ENCODE measurements at regions not wholly inside any gene's neighbourhood (a gene's known extent, or its start where the extent isn't known, plus 50 kb on each side); places are given as distances from the start of the nearest gene placed in this dataset.
"Not testable (repeated sequence)": the region's sequence is repeated elsewhere in the genome, so short reads cannot be mapped to it uniquely, and the experiment has no call there.

DNA sequence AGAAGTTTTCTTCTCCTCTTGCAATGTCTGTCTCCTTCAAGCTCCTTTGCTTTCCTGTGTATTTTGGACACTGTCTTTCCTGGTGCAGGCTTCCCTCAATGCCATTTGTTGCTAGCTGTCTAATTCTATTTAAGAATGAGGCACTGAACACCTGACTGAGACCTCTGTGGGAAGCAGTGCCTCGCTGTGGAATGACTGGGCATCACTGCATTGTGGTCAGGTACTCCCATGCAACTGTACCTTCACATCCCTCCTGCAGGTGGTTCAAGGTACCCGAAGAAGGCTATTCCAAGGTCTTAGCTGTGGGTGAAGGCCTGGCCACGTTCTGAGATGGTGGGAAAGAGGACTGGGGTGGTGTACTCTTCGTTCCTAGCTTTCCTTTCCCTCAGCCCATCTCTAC is 152.8 kb upstream of the CTAGE1 start:
- no peak for DNase-seq

DNA sequence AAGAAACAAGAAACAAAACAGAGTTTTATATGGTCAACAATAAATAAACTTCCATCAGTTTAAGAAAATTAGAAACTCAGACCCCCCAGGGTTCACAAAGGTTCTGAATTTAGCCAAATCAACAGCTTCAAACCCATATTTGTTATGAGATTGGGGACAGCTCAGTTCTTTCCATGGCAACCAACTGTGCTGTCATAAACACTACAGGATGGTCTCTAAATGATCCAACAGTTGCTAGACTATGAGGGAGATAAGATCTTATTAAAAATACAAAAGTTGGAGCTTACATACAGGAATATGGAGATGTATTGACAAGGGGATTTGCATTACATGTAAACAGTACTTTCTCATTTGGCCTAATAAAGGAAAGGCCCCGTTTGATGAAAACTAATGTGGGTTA is 154.6 kb upstream of the CTAGE1 start:
- no peak for DNase-seq

DNA sequence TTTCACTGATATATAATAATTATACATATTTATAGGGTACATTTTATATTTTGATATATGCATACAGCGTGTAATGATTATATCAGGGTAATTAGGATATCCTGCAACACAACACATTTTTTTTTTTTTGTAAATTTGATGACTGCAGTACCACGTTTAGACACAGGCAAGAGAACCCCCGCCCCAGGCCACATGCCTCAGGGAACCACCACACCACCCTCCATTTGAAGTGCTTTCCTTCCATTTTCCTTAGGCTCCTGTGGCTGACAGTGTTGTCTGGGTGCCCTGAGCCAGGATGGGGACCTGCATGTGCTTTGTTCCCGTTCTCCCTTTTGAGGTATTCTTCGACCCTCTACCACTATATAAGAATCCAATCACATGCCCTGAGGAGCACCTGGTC is 161.6 kb upstream of the CTAGE1 start:
- no peak for DNase-seq

DNA sequence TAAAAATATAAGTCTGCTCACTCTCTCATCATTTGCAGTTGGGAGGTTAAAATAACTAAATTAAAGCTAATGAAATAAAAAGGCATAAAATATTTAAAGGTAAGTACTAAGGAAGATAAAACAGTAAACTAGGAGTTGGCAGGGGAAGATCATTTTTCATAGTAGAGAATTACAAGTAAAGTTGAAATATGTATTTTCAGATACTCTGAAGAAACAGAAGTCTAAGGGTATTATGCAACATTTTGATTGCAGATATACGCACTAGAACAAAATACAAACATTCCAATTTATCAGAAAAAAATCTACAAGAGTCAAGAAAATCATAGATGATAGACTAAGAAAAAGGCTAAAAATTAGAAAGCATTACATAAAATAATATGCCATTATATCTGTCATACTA is 167.6 kb upstream of the CTAGE1 start:
- no peak for DNase-seq

DNA sequence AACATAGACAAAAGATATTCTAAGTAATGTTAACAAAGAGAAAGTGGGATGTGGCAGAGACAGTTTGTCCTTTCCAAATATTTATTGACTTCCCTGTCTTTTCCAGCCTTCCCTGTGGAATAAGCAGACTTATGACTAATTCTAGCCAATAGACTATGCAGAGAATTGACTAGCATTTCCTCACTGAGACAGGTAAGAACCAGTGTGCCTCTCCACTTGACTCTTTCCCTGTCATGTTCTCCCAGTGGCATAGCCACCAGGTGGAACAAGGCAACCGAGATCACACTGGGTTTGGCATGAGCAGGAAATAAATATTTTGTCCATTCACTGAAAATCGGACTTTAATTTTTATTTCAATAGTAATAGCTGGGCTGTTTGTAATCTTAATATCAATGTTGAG is 168.1 kb upstream of the CTAGE1 start:
- no peak for DNase-seq

DNA sequence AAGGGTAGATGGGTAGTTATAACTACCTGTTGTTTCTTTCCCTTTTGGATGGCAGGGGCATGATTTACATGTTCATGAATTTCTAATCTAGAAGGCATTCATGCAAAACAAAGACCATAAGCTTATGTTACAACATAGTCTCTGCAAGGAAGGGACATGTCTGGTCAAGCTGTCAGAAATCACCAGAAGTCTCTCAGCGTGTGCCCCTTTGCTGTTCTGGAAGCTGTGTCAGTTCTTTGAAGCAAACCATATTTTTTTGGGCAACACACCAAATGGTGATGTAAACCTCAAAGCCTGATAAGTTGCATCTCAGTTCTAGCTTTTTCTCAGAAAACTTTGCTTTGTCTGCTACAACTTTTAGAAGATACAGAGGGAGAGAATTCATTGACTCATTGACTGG is 173.5 kb upstream of the CTAGE1 start:
- no peak for DNase-seq

DNA sequence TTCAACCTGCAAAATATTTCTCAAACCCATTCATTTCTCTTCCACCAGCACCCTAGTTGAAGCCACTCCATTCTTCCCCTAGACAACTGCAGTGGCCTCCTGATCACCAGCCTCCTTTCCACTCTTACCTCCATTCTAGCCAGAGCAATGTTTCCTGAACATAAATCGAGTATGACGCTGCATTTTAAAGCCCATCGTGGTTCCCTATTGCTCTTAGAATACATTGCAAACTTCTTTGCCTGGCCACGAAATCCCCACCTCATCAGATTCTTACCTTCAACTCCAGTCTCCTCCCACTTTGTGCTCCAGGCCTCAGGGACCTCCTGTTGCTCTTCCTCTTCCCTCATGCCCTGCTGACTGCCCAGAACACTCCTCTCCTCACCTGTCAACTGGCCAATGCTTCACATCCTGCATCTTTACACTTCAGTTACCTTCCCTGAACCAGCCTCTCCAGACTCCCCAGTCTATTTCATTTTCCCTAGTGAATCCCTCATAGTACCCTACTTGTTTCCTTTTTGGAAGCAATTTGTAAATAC is 176.5 kb upstream of the CTAGE1 start:
- DNase-seq = no peak

DNA sequence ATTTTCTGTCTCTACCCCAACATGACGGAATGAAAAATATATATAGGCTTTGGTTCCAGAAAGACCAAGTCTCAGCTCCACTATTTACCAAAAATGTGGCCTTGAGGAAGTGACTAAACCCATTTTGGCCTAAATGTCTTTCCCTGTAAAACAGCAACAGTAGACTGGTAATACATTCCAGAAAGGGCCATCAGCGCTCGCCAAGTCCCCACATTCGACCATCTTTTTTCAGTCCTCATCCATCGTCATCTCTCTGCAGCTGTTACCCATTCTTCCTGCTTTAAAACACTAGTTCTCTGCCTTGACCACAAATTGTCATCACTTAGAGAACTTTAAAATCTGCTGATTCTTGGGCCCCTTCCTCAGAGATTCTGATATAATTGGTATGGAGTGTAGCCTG is 183.8 kb upstream of the CTAGE1 start:
- DNase-seq = no peak

DNA sequence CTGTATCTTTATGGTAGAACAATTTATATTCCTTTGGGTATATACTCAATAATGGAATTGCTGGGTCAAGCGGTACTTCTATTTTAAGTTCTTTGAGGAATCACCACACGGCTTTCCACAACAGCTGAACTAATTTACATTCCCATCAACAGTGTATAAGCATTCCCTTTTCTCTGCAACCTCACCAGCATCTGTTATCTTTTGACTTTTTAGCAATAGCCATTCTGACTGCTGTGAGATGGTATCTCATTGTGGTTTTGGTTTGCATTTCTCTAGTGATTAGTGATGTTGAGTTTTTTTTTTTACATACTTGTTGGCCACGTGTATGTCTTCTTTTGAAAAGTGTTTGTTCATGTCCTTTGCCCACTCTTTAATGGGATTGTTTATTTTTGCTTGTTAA is 184.7 kb upstream of the CTAGE1 start:
- not testable (repeated sequence) for DNase-seq

DNA sequence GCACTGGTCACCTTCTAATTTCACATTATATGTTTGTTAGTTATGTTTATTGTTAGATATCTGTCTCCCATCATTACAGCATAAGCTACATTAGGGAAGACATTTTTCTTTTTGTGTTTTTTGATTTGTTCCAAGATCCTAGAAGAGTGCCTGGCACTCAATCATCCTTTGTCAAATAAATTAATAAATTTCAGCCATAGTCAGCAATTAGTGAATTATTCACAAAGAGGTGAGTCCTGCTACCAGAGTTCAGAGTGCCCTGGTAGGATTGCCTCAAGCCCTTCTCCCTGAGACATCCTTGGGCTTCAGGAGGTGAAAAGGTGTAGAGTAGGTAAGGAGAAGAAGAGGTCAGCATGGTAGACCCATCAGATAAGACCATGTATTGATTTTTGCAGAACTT is 186.2 kb upstream of the CTAGE1 start:
- no peak for DNase-seq

DNA sequence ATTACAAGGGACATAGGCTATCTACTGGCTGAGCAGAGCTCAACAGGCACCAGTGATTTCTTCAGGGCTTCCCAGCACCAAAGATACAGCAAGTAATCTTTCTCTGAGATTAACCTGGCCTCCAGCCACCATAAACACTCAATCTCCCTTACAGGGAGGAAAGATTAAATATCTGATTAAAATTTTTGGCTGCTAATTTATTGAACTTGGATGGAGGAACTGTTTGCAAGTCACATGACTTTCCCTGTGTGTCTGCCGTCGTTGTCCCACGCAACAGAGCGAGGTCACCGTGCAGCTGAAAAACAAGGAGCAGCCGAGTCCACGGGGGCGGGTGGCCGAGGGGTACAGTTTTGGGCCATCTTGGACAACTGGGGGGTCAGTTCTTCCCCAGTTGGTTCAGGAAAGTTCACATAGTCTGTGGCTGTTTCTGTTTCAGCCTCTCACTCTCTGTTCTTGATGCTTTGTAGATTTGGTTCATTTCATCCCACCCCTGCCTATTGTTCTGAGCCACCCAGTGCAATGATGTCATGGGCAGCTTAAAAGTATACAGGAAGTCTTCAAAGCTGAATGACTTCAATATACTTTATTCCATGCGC is 186.8 kb upstream of the CTAGE1 start:
- no peak for DNase-seq

DNA sequence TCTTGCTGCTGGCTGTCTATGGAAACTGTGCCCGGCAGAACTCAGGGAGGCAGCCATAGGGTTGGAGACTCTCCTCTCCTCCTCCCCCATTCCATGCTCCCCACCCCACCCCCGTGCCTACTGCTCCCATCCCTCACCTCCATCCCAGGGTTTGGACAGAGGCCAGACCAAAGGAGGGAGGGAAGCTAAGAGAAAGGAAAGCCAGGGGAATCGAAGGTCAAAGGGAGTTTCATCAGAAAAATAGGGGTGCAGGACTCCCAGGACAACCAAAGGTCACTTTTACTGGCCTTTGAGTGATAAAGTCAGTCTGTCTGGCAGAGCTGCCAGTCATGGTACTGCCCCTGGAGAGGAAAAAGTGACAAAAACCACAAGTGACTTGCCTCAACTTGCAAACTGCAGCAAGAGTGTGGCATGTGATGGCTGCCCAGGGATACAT is 187.3 kb upstream of the CTAGE1 start:
- DNase-seq = no peak

DNA sequence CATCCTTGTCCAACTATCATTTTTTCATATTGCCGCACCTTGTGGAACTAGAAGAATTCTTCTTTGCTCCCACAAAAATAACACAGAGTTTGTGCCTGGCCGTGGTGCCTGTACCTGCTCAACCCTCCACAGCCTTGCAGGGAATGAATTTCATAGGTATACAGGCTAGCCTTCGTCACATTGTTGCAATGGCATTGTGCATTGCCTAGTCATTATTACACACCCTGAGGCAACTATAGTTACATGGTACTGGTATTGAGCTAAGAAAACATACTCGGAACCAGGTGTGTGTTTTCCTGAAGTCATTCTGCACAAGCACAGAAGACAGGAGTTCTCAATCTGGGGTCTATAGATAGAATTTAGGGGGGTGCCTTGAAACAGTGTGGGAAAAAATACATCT is 188.0 kb upstream of the CTAGE1 start:
- no peak for DNase-seq

DNA sequence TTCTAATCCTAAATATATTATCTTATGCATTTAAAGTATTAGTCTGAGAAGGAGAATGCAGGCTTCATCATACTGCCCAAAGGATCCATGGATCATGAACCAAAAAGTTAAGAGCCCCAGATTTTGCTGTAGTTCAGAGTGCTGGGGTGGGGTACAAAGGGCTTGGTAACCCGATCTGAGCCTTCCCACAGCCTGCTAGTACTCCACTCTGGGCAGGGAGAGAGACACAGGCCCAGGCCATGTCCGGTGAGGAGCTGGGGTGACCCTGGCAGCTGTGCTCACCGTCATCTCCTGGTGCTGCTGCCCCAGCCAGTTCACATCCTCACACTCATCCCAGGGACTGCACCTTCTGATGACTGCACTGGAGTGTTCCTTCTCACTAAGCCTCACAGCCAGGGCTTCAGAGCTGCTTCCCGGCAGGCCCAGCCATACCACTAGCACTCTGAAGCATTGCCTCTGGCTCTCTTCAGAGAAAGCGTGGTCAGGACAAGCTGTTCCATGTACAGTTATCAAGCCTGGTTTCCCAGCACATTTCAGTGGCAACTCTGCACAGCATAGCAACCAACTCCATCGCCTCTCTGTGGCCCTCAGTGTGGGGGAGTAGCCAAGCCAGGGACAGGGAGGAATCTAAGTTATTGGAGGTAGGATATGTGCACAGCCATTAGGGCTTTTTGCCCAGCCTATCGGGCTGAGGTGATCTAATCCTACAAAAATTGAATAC is 189.0 kb upstream of the CTAGE1 start:
- no peak for DNase-seq

DNA sequence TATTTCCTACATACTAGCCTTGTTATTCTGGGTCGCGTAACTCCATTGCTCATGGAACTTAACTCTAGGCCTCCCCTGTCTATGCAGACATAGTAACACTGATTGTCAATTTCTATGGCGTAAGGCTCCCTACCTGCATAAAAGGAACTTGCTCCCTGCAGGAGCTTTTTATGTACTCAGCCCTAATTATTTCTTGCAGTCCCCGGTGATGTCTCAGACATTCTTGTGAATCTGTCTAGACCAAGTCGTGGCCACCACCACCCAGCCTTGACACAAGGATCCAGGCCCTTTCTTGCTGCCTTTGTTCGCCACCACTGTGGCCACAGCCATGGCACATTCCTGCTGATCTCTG is 189.5 kb upstream of the CTAGE1 start:
- no peak for DNase-seq

DNA sequence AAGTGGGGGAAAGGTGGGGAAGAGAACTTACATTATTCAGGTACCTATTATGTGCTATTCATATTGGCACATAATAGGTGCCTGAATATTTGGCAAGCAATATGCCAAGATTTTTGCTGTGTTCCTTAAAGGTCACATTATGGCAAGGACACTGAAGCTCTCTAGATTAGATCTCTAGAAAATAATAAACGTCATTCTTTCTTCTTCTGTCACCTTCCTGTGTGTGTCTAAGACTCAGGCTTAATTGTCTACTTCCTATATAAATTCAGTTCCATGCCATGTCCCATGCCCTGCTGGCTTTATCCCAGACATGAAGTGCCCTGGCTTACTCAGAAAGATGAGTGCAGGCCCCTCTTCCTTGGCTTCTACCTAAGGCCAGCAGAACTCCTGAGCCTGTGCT is 191.1 kb upstream of the CTAGE1 start:
- DNase-seq = no peak

DNA sequence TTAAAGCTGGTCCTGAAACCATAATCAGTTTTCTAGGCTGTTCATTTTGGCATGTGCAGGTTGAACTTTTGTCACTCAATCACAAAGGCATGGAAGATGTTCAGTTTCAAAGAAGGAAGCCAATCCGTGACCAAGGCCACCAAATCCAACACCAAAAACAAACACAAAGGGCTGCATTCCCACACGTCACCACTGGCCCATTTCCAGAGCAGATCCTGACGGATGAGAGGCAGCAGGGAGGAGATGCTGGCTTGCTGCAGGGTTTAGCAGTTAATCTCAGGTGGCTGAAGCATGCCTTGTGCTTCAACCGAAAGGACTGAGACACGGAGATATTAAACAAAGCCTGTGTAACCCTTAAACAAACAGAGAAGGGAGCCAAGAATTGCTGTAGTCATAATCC is 191.9 kb upstream of the CTAGE1 start:
- no peak for DNase-seq

DNA sequence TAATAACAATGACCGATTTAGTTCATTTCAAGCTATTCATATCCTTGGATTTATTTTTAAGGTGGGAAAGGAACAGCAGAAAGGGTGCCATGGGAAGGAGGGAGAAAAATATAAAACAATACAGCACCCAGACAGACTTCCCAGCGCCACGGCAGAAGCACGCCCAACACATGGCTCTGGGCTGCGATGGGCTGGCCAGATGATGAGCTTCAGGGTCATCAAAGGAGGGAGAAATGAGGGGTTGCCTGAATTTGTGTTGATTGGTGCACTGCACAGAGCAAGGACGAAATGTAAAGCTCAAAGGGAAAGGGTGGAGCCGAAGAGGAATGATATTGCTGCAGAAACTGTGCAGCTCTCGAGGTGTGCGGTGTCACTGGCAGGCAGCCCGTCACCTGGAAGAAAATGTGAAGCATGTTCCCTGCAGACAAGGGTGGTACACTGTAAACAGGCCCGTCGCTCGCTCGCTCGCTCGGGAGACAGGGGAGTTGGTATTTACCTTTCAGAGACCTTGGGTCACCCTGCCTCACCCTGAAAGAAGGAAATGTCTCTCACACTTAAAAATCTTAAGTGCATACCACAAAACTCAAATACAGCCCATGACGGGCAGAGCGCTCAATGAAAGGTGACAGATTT is 195.5 kb upstream of the CTAGE1 start:
- DNase-seq = no peak

DNA sequence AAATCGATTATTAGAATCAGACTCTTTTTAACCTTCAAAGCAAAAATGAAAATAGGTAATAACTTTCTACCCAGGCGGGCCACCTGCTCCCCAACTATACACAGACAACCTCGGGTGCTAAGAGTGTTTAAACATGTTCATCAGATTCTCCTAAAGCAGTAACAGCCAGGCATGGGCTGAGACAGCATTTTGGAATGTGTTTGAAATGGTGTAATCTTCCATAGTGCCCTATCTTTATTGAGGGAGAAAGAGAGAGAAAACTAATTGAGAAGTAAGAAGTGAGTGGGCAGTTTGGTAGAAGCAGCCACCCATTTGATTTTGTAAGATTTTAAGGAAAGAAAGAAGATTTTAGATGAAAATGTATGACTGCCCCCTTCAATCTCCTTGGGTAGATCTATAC is 196.1 kb upstream of the CTAGE1 start:
- no peak for DNase-seq

DNA sequence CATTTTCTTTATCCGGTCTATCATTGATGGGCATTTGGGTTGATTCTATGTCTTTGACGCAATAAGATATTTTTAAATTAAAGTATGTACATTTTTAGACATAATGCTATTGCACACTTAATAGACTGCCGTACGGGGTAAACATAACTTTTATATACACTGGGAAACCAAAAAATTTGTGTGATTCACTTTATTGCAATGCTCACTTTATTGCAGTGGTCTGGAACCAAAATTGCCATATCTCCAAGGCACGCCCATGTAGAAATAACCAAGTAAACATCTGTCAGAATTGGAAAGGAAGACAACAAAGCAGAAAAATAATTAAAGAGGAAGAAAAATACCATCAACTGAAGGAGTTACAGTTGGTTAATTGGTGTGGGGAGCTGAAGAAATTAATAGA is 205.8 kb upstream of the CTAGE1 start:
- DNase-seq = no peak

DNA sequence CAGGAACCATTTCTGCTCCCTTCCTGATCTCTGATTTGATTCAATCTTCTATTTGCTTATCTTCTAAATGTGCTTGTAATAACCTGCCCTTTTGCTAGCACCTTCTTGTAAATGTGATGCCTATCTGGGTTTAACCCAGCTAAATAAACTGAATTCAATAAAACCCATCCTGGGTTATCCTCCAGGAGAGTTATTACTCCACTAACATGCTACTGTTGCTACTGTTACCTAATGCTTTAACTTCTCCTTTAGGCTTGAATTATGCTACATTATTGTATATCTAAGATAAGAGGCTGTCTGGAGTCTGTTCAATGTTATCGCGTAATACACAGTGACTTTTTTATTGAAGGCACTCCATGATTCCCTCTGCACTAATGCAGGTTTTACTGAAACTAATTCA is 206.5 kb upstream of the CTAGE1 start:
- no peak for DNase-seq

DNA sequence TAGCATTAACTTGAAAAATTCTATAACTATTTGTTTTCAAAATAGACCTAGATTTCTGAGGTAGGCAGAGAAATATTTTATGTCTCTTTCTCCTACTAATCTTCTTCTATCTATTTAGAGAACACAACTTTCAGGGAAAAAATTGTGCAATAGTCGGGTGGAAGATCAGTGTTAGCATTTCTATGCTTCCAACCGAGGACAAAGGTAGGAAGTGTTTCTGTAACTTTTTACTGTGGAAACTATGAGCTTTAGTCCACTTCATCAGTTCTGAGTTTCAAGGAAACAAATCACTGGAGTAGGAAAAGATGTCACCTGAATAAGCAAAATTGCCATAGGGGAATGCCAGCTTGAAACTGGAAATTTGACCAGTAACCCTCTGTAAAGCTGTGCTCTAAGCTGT is 207.7 kb upstream of the CTAGE1 start:
- no peak for DNase-seq

DNA sequence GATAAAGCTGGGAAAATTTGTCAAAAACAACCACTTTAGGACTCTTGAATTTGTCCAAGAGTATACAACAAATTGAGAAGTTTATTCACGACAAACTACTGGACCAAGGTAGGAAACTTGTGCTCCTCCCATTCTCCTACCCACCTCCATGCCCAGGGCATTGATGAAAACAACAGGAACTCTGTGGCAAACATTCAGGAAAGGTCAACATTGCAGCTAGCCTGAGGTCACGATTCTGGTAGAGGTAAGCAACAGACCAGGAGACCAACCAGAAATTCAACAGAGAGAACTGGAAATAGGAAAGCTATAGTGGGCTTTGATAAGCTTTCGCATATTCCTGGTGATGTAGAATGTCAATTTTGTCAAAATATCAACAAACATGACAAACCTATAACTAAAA is 209.1 kb upstream of the CTAGE1 start:
- DNase-seq = no peak

DNA sequence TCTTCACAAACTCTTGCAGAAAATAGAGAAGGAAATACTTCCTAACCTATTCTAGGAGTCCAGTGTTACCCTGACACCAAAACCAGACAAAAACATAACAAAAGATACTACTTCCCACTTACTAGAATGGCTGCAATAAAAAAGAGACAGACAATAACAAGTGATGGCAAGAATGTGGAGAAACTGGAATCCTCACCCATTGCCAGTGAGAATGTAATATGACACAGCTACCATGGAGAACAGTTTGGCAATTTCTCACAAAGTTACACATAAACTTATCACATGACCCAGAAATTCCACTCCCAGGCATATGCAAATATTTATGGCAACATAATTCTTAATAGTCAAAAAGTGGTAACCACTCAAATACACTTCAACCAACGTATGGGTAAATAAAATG is 209.8 kb upstream of the CTAGE1 start:
- DNase-seq = no peak

Measured in GF-D8 (cell line).